GM13977 (cell line): ENCODE measurements at regions not wholly inside any gene's neighbourhood (a gene's known extent, or its start where the extent isn't known, plus 50 kb on each side); places are given as distances from the start of the nearest gene placed in this dataset.
"Not testable (repeated sequence)": the region's sequence is repeated elsewhere in the genome, so short reads cannot be mapped to it uniquely, and the experiment has no call there.

ENCODE experiments used
- DNase-seq: peaks from one replicate; pipeline ENCODE4 v3.0.0; 2012; ENCODE audit warnings: low spot score
- in situ Hi-C: fragments of 300-500 bp; cut with MboI; formaldehyde crosslinking; loops from one replicate; pipeline ENCODE4 v1.12.0; 2022; ENCODE audit warnings: low sequenced_read_pairs, low pct_unique_long_range_greater_than_20kb, mixed read lengths, inconsistent platforms; ENCODE audit not compliant: unreplicated experiment
- TF ChIP-seq, protein P1 (sequence below): IDR thresholded peaks from 2 replicates; pipeline ENCODE4 v1.5.1; 2012; ENCODE audit warnings: mild to moderate bottlenecking, control low read depth; ENCODE audit not compliant: insufficient read depth; ENCODE audit errors: extremely low read depth, missing control alignments

DNA sequence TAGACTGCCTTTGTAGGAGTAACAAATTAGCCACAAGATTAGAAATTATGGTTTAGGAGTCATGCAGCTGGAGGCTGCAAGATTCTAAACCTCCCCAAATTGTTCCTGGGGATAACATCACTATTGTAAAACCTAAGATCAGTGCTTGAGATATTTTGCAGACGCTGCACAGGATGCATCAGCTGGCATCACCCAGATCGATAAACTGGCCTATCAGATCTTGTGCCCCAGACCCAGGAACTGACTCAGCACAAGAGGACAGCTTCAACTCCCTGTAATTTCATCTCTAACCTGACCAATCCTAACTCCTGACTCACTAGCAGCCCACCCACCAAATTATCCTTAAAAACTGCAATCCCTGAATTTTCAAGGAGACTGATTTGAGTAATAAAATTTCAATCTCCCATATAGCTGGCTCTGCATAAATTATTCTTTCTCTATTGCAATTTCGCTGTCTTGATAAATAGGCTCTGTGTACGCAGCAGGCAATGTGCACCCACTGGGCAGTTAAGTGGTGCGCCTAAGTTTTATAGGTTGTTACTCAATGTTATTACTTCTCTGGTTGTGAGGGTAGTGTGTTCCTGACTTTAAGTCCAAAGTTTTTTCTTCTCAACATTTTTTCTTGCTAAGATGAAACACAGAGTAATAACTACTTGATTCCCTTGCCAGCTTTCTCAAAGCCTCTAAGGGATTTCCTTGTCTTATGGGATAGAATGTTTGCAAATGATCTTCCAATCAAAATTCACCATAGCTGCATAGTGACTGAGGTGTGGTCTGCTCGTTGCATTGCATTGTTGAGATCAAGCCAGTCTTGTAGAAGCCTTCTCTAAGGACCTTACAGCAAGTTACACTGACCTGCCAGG is 312.3 kb upstream of the DKK2 start:
- in situ Hi-C loops = no loop called here
- no peak for DNase-seq
- TF ChIP-seq, protein P1, sequence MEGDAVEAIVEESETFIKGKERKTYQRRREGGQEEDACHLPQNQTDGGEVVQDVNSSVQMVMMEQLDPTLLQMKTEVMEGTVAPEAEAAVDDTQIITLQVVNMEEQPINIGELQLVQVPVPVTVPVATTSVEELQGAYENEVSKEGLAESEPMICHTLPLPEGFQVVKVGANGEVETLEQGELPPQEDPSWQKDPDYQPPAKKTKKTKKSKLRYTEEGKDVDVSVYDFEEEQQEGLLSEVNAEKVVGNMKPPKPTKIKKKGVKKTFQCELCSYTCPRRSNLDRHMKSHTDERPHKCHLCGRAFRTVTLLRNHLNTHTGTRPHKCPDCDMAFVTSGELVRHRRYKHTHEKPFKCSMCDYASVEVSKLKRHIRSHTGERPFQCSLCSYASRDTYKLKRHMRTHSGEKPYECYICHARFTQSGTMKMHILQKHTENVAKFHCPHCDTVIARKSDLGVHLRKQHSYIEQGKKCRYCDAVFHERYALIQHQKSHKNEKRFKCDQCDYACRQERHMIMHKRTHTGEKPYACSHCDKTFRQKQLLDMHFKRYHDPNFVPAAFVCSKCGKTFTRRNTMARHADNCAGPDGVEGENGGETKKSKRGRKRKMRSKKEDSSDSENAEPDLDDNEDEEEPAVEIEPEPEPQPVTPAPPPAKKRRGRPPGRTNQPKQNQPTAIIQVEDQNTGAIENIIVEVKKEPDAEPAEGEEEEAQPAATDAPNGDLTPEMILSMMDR = no peak

- in situ Hi-C loops = no loop called here
- DNase-seq = no peak
- TF ChIP-seq, protein P1 = no peak
Observed at GRCh38 chr4:107333518-107333917, 297.4 kb upstream of the DKK2 start.

GRCh38 chr4:107332656-107333055 is 296.5 kb upstream of the DKK2 start:
- in situ Hi-C loops, DNase-seq: not testable (repeated sequence)

- TF ChIP-seq, protein P1 = no peak
- in situ Hi-C loops = no loop called here
- no peak for DNase-seq
Observed at GRCh38 chr4:107330916-107331315, 294.8 kb upstream of the DKK2 start.

GRCh38 chr4:107319386-107319785 is 283.3 kb upstream of the DKK2 start:
- no peak for DNase-seq
- TF ChIP-seq, protein P1 = no peak
- in situ Hi-C loops = no loop called here

DNA sequence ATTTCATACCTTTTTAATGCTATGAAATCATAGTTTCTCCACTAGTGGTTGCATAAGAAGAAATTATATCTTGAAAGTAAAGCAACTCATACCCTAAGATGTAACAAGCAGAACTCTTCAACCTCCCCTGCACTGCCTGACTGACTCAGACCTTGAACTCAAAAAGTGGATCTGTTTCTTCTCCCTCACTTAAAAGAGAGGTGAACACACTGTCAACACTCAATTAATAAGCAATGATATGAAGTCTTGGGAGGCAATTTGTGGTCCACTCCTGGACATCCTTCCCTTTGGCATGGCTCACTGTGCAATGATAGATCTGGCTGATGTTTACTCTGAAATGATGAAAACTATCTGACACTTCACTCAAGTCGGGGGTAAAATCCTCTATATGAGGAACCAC is 282.0 kb upstream of the DKK2 start:
- in situ Hi-C loops = no loop called here
- TF ChIP-seq, protein P1 = no peak
- no peak for DNase-seq

DNA sequence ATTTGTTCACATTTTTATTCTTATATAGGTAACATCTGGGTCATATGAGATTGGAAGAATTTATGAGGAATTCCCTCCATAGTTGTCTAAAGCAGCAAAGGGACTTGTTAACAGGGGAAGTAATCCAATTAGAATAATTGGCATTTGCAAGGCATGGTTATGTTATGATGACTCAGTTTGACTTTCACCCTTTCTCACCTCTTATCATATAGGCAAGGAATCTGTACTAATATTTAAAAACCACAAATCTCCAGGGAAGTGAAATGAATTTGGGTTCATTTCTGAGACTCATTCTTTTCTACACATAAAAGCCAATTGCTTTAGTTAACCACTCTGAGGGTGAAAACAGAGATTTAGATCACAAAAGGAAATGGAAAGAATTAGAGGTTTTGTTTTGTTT is 281.5 kb upstream of the DKK2 start:
- no peak for DNase-seq
- in situ Hi-C loops = no loop called here
- TF ChIP-seq, protein P1 = no peak
